HG02884 (cell line): ENCODE measurements at regions not wholly inside any gene's neighbourhood (a gene's known extent, or its start where the extent isn't known, plus 50 kb on each side); places are given as distances from the start of the nearest gene placed in this dataset.

Source experiments
- ATAC-seq: cut with Tn5 transposase; IDR thresholded peaks from one replicate; pipeline ENCODE4 v1.9.1; 2021; ENCODE audit warnings: mild to moderate bottlenecking, moderate library complexity; ENCODE audit not compliant: unreplicated experiment

GRCh38 chr16:80366023-80366422 is 174.8 kb upstream of the DYNLRB2 start:
- no peak for ATAC-seq

DNA sequence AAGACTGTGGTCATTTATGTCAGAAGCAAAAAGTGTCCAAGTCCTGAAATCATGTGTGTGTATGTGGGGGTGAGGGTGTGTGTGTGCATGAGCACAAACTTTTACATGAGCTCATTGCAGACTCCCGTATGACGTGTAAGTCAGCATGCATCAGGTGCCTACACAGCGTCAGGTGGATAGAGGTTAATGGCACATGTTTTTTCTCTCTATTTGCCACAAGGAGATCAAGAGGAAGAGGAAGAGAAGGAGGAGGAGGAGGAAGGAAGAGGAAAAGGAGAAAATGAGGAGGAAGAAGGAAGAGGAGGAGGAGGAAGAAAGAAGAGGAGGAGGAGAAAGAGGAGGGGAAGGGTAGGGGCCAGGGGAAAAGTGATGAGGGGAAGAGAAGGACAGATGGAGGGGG is 178.0 kb upstream of the DYNLRB2 start:
- no peak for ATAC-seq

GRCh38 chr16:80356365-80356764 is 184.4 kb upstream of the DYNLRB2 start:
- ATAC-seq, result no peak

- ATAC-seq, result no peak
Observed at GRCh38 chr16:80355335-80355734, 185.5 kb upstream of the DYNLRB2 start.

DNA sequence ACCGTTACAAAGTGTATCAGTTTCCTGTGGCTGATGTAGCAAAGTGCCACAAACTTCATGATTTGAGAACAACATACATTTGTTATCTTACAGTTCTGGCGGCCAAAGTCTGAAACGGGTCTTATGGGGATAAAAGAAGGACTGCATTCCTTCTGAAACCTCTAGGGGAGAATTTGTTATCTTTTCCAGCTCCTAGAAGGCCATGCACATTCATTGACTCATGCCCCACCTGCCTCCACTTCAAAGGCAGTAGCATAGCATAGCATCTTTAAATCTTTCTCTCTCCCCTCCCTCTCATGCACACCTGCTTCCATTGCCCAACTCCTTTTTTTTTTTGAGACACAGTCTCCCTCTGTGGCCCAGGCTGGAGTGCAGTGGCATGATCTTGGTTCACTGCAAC is 190.7 kb upstream of the DYNLRB2 start:
- no peak for ATAC-seq

- ATAC-seq, result no peak
Observed at GRCh38 chr16:80347900-80348299, 192.9 kb upstream of the DYNLRB2 start.

- no peak for ATAC-seq
Observed at GRCh38 chr16:80347002-80347401, 193.8 kb upstream of the DYNLRB2 start.

- ATAC-seq, result no peak
Observed at GRCh38 chr16:80346111-80346632, 194.6 kb upstream of the DYNLRB2 start.

- ATAC-seq, result no peak
Observed at GRCh38 chr16:80345701-80346100, 195.1 kb upstream of the DYNLRB2 start.

DNA sequence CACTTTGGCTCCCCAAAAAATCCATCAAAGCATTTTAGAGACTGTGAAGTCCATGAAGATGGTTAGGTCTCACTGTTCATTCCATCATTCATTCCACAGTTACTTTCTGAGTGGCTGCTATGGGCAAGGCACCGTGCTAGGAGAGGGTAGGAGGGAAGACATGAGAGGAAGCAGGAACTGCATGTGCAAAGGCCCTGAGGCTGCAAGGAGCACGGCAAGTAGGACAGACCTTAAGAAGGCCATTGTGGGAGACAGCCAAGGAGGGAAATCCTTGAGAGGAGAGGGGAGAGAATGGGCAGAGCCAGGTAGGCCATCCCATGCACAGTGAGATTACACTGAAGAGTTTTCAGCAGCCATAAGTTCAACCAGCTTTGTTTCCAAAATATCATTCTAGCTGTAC is 196.2 kb upstream of the DYNLRB2 start:
- ATAC-seq, result no peak

GRCh38 chr16:80341263-80341662 is 199.5 kb upstream of the DYNLRB2 start:
- ATAC-seq, result no peak

DNA sequence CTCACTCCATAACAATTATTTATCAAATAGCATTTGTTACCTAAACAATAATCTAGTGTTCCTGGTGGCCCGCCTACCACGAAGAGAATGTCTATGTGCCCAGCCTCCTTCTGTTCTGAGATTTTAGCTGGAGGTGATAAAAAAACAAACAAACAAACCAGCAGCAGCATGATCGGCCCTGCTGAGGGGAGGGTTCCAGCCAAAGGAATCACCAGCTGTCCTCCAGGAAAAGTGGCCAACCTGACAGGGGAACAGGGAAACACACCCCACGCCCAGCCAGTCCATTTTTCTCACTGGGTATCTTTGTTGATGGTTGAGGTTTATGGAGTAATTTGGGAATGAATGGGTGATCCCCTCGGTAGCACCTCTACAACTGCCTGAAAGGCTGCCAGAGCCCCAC is 203.0 kb upstream of the DYNLRB2 start:
- no peak for ATAC-seq

GRCh38 chr16:80330803-80331202 is 210.0 kb upstream of the DYNLRB2 start:
- ATAC-seq, result no peak

DNA sequence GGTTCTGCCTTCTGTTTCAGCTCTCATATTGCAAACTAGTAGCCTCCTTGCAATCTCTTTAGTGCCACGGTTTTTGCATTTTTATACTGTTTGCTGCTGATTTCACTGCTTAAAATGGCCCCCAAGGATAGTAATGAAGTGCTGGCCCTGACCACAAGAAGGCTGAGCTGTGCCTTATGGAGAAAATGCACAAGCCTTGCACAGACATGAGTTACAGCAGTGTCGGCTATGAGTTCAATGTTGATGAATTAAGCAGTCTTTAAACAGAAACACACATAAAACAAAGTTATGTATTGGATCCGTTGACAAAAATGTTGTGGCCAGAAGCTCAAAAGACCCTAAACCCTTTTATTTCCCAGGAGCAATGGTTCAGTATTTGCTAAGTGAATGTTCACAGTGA is 210.6 kb upstream of the DYNLRB2 start:
- ATAC-seq, result no peak

GRCh38 chr16:80327740-80328139 is 213.1 kb upstream of the DYNLRB2 start:
- no peak for ATAC-seq

GRCh38 chr16:80324371-80324770 is 216.4 kb upstream of the DYNLRB2 start:
- ATAC-seq, result no peak

- no peak for ATAC-seq
Observed at GRCh38 chr16:80323808-80324195, 217.0 kb upstream of the DYNLRB2 start.

DNA sequence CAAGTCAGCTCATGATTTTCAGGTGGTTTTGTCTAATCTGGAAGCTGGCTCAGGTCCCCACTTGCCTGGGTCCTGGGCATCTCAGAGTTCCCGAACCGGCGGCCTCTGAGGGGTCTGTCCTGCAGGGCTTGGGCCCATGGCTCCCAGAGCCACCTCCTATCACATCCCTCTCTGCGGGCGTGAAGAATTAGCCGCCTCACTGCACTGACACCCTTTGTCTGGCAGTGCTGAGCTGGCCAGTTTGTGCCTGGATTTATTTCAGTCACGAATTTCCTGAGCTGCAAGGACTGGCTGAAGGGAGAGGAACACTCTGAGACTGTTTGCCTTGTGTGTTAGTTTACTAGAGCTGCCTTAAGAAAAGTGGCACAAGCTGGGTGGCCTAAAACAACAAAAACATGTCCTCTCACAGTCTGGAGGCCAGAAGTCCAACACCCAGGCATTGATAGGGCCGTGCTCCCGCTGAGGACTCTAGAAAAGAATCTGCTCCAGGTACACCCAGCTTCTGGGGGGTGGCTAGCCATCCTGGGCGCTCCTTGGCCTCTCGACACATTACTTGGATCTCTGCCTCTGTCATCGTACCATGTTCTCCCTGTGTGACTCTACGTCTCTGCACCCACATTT is 217.5 kb upstream of the DYNLRB2 start:
- no peak for ATAC-seq

DNA sequence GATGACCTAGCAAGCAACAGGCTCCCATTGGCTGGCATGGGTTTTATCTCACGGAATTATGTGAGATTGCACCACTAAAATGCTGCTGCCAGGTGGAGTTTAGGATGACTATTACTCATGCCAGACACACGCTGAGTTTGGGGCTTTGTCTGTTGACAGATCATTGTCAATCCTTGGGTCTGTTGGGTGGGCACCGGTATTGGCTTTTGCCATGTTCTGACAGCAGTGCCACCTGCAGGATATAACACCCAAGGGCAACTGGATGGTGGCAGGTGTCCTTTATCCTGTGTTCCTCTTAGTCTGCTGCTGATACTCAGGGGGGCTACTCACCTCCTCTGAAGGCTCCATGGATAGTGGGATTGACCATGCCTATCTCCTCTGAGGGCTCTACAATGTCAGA is 221.6 kb upstream of the DYNLRB2 start:
- no peak for ATAC-seq

- ATAC-seq, result no peak
Observed at GRCh38 chr16:80318107-80318506, 222.7 kb upstream of the DYNLRB2 start.

DNA sequence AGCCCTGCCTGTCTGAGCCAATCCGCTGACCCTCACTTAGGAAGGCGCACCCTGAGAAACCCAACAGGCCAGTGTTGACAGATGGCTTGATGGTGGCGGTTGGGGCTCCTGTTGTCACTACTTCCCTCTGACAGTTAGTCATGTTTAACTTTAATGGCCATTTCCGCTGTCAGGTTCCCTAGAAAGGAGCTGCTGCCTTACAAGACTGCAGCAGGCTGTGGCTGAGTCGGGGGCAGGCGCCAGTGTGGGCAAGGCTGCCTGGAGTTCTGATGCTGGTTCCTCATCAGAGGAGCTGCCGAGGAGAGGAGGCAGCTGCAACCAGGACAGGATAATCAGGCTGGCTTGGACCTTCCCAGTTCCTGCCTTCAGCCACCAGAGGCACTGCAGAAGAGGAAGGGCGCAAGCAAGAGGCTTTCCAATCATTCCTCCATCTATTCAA is 223.2 kb upstream of the DYNLRB2 start:
- no peak for ATAC-seq

DNA sequence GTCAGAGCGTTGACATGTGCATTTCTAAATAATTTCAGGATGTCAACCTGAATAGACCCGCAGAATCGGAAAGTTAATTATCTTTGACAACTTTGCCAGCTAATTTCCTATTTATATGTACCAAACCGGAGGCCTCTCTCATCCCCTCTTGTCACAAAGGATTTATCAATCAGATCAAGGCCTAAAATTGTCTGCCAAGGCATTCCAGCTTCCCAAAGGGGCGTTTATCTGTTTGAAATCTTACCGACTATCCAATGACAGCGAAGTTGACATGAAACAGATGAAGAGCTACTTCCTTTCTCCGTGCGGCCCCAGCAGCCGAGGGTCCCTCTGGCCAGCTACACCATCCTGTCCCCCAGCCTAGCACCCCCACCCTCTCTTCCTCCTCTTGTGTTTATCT is 223.7 kb upstream of the DYNLRB2 start:
- no peak for ATAC-seq

DNA sequence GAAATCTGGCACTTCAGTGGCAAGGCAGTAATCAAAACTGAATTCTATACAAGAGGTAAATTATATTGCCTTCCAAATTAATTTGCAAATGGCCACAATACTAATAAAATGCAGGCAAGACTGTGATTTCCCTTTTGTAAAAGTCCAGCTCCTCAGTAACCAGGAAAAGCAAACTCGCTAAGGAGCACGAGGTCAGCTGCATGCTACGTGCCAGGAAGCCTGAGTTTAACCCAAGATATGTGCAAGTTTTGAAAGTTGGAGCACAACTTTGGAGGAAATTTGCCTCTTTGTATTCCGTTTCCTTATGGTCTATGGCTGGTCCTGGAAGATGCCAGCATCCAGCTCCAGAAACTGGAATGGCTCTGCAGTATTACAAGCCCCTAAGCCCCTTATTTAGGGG is 226.8 kb upstream of the DYNLRB2 start:
- ATAC-seq, result no peak
